DND-41 (cell line): ENCODE measurements at regions not wholly inside any gene's neighbourhood (a gene's known extent, or its start where the extent isn't known, plus 50 kb on each side); places are given as distances from the start of the nearest gene placed in this dataset.

Experiments used
- ATAC-seq: fragments of 200-7000 bp; cut with Tn5 transposase; 3 replicates; pipeline ENCODE4 v1.9.1; 2021; ENCODE audit warnings: low read depth; ENCODE audit not compliant: insufficient read depth
- DNase-seq: peaks from one replicate; pipeline ENCODE4 v3.0.0-alpha.2; 2020
- H2AFZ ChIP-seq: 2 replicates; pipeline ENCODE4 v1.6.0; 2012; ENCODE audit warnings: low read depth, low read length
- H3K27ac ChIP-seq: 2 replicates; pipeline ENCODE4 v1.5.1; 2012; ENCODE audit warnings: low read length, inconsistent platforms
- H3K27me3 ChIP-seq: fragments of 200-600 bp; sonication (generic); 2 replicates; pipeline ENCODE4 v1.6.0; 2012; ENCODE audit warnings: low read length, mild to moderate bottlenecking, inconsistent platforms; ENCODE audit not compliant: insufficient read depth, poor library complexity
- H3K36me3 ChIP-seq: 2 replicates; pipeline ENCODE4 v1.5.1; 2012; ENCODE audit warnings: low read length, inconsistent platforms; ENCODE audit not compliant: insufficient read depth
- H3K4me1 ChIP-seq: 2 replicates; pipeline ENCODE4 v1.5.1; 2012; ENCODE audit warnings: mild to moderate bottlenecking, low read length; ENCODE audit not compliant: insufficient read depth
- H3K4me2 ChIP-seq: 2 replicates; pipeline ENCODE4 v1.6.0; 2012; ENCODE audit warnings: mild to moderate bottlenecking, moderate library complexity, low read length, inconsistent platforms; ENCODE audit not compliant: insufficient read depth
- H3K4me3 ChIP-seq, 2 experiments: fragments of 200-600 bp in 1 of 2; shearing (Covaris generic) in 1 of 2; 2 replicates each; pipeline ENCODE4 v1.5.1; 2012 to 2016; ENCODE audit warnings: inconsistent platforms in 2 of 2, low read length in 2 of 2, mild to moderate bottlenecking in 2 of 2, low read depth in 1 of 2, moderate library complexity in 1 of 2
- H3K79me2 ChIP-seq: 2 replicates; pipeline ENCODE4 v1.6.0; 2012; ENCODE audit warnings: low read length, inconsistent platforms; ENCODE audit not compliant: insufficient read depth
- H3K9ac ChIP-seq: 2 replicates; pipeline ENCODE4 v1.6.0; 2012; ENCODE audit warnings: low read depth, mild to moderate bottlenecking, inconsistent platforms, low read length, moderate library complexity
- H3K9me3 ChIP-seq: 2 replicates; pipeline ENCODE4 v1.5.1; 2012; ENCODE audit warnings: low read length, moderate library complexity, mild to moderate bottlenecking, inconsistent platforms; ENCODE audit not compliant: insufficient read depth, severe bottlenecking
- H4K20me1 ChIP-seq: 2 replicates; pipeline ENCODE4 v1.6.0; 2012; ENCODE audit warnings: low read length; ENCODE audit not compliant: insufficient read depth
- EZH2 ChIP-seq: IDR thresholded peaks from 3 replicates; pipeline ENCODE4 v1.6.1; 2012; ENCODE audit warnings: borderline replicate concordance, low read depth, mild to moderate bottlenecking, moderate library complexity, low read length, inconsistent platforms; ENCODE audit not compliant: severe bottlenecking
- TF ChIP-seq, protein P1 (sequence below): IDR thresholded peaks from 2 replicates; pipeline ENCODE4 v1.5.1; 2012; ENCODE audit warnings: borderline replicate concordance, low read length, moderate library complexity, mild to moderate bottlenecking; ENCODE audit not compliant: poor library complexity, severe bottlenecking; ENCODE audit errors: extremely low read depth

DNA sequence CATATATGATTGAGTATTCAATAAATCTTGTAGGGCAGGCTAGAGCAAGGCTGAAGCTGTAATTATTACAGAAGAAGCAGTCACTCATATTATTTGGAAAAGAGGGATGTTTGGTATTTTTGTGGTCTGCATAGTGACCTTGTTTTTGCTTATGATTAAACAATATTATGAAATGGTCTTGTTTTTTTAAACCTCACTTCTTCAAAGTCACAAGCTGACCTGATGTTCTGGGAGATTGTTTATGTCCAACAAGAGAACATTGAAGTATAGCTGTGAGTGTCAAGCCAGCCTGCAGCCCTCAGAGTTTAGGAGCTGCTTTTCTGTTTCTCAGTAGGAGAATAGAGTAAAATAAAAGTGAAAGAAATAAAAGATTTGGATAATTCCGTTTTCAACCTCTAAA lies 342.2 kb downstream of the LRRC70 start:
- ATAC-seq, result no peak
- H3K9ac ChIP-seq, result no peak overlapping the region
- H3K4me1 ChIP-seq, result no peaks in the 10 kb centered on the region
- H3K27ac ChIP-seq, result no peak overlapping the region
- no peak overlapping the region for H2AFZ ChIP-seq
- no peak overlapping the region for H3K4me2 ChIP-seq
- H3K4me3 ChIP-seq, result no peak overlapping the region
- no peaks in the 10 kb centered on the region for H4K20me1 ChIP-seq
- TF ChIP-seq, protein P1, sequence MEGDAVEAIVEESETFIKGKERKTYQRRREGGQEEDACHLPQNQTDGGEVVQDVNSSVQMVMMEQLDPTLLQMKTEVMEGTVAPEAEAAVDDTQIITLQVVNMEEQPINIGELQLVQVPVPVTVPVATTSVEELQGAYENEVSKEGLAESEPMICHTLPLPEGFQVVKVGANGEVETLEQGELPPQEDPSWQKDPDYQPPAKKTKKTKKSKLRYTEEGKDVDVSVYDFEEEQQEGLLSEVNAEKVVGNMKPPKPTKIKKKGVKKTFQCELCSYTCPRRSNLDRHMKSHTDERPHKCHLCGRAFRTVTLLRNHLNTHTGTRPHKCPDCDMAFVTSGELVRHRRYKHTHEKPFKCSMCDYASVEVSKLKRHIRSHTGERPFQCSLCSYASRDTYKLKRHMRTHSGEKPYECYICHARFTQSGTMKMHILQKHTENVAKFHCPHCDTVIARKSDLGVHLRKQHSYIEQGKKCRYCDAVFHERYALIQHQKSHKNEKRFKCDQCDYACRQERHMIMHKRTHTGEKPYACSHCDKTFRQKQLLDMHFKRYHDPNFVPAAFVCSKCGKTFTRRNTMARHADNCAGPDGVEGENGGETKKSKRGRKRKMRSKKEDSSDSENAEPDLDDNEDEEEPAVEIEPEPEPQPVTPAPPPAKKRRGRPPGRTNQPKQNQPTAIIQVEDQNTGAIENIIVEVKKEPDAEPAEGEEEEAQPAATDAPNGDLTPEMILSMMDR, result no peak
- TF ChIP-seq EZH2, result no peak
- DNase-seq, result no peak
- no peaks in the 10 kb centered on the region for H3K36me3 ChIP-seq
- H3K9me3 ChIP-seq, result no peaks in the 10 kb centered on the region
- no peaks in the 10 kb centered on the region for H3K79me2 ChIP-seq
- no peaks in the 10 kb centered on the region for H3K27me3 ChIP-seq

DNA sequence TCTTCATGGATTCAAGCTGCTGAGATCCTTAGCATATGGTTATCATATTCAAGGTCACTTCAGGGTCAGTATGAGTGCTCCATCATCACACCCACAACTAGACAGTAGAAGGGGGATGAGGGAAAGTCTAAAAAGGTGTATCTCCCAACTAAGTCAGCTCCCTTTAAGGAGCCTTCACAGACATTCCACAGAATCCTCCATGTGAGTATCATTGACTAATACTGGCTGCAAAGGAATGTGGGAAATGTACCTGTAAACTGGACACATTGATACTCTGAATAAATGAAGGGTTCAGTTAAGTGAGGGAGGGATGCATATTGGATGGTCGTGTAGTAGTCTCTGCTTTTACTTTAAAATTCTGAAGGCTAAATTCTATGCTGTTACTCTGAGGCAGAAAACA lies 330.7 kb downstream of the LRRC70 start:
- Histone ChIP-seq H3K36me3 (no peaks in the 10 kb centered on the region), H3K4me3 (no peak overlapping the region), H2AFZ (no peak overlapping the region), H3K79me2 (no peaks in the 10 kb centered on the region), H3K27ac (no peak overlapping the region), H3K4me2 (no peak overlapping the region), H3K9ac (no peak overlapping the region), H3K4me1 (no peaks in the 10 kb centered on the region), H3K27me3 (no peaks in the 10 kb centered on the region), H4K20me1 (no peaks in the 10 kb centered on the region), H3K9me3 (no peaks in the 10 kb centered on the region)
- TF ChIP-seq, protein P1, result no peak
- no peak for TF ChIP-seq EZH2
- no peak for DNase-seq
- no peak for ATAC-seq

DNA sequence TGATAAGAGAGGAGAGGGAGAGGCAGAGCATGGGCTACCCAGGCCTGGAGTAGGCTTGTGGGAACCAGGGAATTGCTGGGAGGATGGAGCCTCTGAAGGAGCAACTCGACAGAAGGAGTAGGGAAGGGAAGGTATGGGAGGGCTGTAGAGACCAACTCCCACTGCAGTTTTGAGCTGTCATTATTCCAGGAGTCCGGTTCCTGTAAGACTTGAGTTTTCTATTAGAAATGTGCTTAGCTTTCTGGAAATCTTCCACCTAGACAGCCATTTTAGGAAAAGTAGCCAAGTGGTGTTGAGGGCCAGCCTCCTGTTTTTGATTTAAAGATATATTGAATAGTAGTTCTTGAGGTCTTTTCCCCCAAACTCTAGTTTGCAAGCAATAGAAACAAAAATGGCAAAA lies 323.5 kb downstream of the LRRC70 start:
- no peak overlapping the region for H3K9ac ChIP-seq
- no peak for DNase-seq
- H4K20me1 ChIP-seq, result no peaks in the 10 kb centered on the region; the same call in 1 of the 2 replicates
- no peak overlapping the region for H2AFZ ChIP-seq
- TF ChIP-seq EZH2, result no peak
- TF ChIP-seq, protein P1, result no peak
- no peaks in the 10 kb centered on the region for H3K79me2 ChIP-seq
- no peaks in the 10 kb centered on the region for H3K4me1 ChIP-seq
- H3K9me3 ChIP-seq, result no peaks in the 10 kb centered on the region
- H3K4me2 ChIP-seq, result no peak overlapping the region
- no peak overlapping the region for H3K27ac ChIP-seq
- H3K27me3 ChIP-seq, result no peaks in the 10 kb centered on the region
- no peak for ATAC-seq
- no peaks in the 10 kb centered on the region for H3K36me3 ChIP-seq
- H3K4me3 ChIP-seq, result no peak overlapping the region

DNA sequence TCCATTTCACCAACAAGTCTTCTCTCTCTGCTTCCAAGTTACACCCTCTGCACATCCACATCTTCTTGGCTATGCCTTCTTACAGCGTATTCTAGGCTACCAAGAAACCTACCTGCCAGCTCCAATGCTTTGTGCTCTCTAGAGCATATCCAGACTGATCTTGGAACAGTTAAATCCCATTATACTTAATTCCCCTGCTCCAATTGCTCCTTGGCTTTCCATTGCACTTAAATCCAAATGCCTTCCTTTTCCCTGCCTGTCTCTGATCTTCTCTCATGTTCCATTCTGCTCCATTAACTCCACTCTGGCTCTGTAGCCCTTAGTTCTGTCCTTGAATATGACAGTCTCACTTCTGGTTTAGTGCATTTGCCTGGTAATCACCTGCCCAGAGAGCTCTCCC lies 322.4 kb downstream of the LRRC70 start:
- no peak for ATAC-seq
- no peak overlapping the region for H3K4me2 ChIP-seq
- TF ChIP-seq, protein P1, result no peak
- TF ChIP-seq EZH2, result no peak
- no peak overlapping the region for H2AFZ ChIP-seq
- H3K27ac ChIP-seq, result no peak overlapping the region
- H3K79me2 ChIP-seq, result no peaks in the 10 kb centered on the region
- no peaks in the 10 kb centered on the region for H3K27me3 ChIP-seq
- DNase-seq, result no peak
- no peak overlapping the region for H3K4me3 ChIP-seq
- H3K9me3 ChIP-seq, result no peaks in the 10 kb centered on the region
- H3K9ac ChIP-seq, result no peak overlapping the region
- no peaks in the 10 kb centered on the region for H3K36me3 ChIP-seq
- H3K4me1 ChIP-seq, result no peaks in the 10 kb centered on the region
- H4K20me1 ChIP-seq, result no peaks in the 10 kb centered on the region; the same call in 1 of the 2 replicates
